ENCODE measurements at regions not wholly inside any gene's neighbourhood (a gene's known extent, or its start where the extent isn't known, plus 50 kb on each side); places are given as distances from the start of the nearest gene placed in this dataset.
"Not testable (repeated sequence)": the region's sequence is repeated elsewhere in the genome, so short reads cannot be mapped to it uniquely, and the experiment has no call there.

DNA sequence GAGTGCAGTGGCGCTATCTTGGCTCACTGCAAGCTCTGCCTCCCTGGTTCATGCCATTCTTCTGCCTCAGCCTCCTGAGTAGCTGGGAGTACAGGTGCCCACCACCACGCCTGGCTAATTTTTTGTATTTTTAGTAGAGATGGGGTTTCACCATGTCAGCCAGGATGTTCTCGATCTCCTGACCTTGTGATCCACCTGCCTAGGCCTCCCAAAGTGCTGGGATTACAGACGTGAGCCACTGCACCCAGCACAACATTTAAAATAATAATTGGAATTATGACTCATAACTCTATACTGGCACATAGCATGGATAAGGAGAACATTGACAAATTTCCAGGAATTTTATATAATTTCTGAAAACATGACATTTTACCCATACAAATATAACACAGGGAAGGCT, 54.2 kb downstream of the DBET start:
- not testable (repeated sequence) for DNase-seq

DNA sequence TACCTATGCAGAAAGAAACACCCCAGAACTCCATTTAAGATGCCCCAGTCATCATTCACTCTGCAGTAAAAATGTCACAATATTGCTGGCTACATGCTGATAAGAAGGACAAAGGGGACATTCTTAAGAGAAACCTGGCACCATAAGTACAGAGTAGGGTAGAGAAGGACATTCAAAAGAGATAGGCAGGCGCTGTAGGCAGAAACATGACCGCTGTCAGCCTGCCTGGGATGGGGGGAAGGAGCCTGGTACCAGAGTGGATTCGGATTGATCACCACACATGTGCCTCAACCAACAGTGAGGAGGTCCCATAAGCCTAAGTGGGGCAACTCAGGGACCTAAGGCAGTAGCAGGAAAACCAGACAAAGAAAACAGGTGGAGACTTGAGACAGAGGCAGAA, 54.1 kb upstream of the DUX4 start:
- DNase-seq: not testable (repeated sequence)

GRCh38 chr4:190120111-190120514, 53.5 kb upstream of the DUX4 start:
- not testable (repeated sequence) for DNase-seq

- DNase-seq: not testable (repeated sequence)
These were observed 53.0 kb upstream of the DUX4 start for GRCh38 chr4:190120537-190121001.

GRCh38 chr4:190121076-190121671, 52.4 kb upstream of the DUX4 start:
- not testable (repeated sequence) for DNase-seq

GRCh38 chr4:190121759-190122158, 51.8 kb upstream of the DUX4 start:
- DNase-seq: no peak

DNA sequence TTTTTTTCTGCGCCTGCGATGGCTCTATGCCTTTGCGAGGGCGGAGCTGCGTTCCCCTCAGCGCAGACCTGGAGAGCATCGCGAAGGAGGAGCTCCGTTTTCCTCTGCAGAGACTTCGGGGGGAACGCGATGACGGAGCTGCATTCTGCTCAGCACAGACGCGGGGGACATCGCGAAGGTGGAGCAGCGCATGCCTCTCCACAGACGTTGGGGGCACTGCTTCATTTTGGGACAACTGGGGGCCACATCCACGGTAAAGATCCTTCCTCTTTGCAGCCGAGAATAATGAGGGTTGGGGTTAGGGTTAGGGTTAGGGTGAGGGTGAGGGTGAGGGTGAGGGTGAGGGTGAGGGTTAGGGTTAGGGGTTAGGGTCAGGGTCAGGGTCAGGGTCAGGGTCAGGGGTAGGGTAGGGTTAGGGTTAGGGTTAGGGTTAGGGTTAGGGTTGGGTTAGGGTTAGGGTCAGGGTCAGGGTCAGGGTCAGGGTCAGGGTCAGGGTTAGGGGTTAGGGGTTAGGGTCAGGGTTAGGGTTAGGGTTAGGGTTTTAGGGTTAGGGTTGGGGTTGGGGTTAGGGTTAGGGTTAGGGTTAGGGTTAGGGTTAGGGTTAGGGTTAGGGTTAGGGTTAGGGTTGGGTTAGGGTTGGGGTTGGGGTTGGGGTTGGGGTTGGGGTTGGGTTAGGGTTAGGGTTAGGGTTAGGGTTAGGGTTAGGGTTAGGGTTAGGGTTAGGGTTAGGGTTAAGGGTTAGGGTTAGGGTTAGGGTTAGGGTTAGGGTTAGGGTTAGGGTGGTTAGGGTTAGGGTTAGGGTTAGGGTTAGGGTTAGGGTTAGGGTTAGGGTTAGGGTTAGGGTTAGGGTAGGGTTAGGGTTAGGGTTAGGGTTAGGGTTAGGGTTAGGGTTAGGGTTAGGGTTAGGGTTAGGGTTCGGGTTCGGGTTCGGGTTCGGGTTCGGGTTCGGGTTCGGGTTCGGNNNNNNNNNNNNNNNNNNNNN, 51.1 kb upstream of the DUX4 start:
- peak; percentile 54 for DNase-seq
